ENCODE measurements at regions not wholly inside any gene's neighbourhood (a gene's known extent, or its start where the extent isn't known, plus 50 kb on each side); places are given as distances from the start of the nearest gene placed in this dataset.

DNA sequence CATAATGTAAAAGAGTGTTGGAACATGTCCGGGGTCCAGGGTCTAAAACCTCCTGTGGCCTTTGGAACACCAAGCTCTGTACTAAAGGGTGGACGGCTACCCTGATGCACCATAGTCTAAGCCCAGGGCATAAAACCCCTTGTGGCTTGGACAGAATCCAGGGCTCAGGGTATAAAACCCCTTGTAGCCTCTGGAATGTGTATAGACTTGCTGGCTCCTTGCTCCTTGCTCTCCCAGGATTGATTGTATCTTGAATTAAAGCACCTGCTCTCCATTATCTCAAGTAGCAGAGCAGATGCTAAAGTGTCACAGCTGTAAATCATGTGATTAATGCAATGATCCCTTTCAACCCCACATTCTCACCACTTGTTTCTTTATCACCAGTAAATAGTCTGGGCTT, 556.5 kb downstream of the LRFN5 start:
- TF ChIP-seq, protein P1, sequence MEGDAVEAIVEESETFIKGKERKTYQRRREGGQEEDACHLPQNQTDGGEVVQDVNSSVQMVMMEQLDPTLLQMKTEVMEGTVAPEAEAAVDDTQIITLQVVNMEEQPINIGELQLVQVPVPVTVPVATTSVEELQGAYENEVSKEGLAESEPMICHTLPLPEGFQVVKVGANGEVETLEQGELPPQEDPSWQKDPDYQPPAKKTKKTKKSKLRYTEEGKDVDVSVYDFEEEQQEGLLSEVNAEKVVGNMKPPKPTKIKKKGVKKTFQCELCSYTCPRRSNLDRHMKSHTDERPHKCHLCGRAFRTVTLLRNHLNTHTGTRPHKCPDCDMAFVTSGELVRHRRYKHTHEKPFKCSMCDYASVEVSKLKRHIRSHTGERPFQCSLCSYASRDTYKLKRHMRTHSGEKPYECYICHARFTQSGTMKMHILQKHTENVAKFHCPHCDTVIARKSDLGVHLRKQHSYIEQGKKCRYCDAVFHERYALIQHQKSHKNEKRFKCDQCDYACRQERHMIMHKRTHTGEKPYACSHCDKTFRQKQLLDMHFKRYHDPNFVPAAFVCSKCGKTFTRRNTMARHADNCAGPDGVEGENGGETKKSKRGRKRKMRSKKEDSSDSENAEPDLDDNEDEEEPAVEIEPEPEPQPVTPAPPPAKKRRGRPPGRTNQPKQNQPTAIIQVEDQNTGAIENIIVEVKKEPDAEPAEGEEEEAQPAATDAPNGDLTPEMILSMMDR (conservative IDR thresholded peaks at IDR 0.05; ENCODE audit: low read depth, low read length) = no peak
- TF ChIP-seq EZH2 (IDR thresholded peaks at IDR 0.05; ENCODE audit: low read length, unreplicated experiment) (no peak), EZH2phosphoT487 (IDR thresholded peaks at IDR 0.05; ENCODE audit: borderline replicate concordance, low read length) (no peak)

Data from PC-3 (cell line).